B cell (primary cell): ENCODE measurements at regions not wholly inside any gene's neighbourhood (a gene's known extent, or its start where the extent isn't known, plus 50 kb on each side); places are given as distances from the start of the nearest gene placed in this dataset.
"Not testable (repeated sequence)": the region's sequence is repeated elsewhere in the genome, so short reads cannot be mapped to it uniquely, and the experiment has no call there.

Experiments used
- ATAC-seq: fragments of 200-7000 bp; cut with Tn5 transposase; one replicate; pipeline ENCODE4 v1.10.0; 2021; ENCODE audit warnings: low read depth, mild to moderate bottlenecking, moderate number of reproducible peaks, moderate library complexity
- CTCF ChIA-PET: fragments of 350-600 bp; sonication (Branson Sonifier 250); formaldehyde crosslinking; loops from one replicate; lab custom pipeline; 2021; ENCODE audit warnings: antibody characterized with exemption, inconsistent platforms; lab: Charles Lee
- POLR2A ChIA-PET: fragments of 350-600 bp; sonication (Branson Sonifier 250); formaldehyde crosslinking; loops from one replicate; lab custom pipeline; 2021; ENCODE audit warnings: antibody characterized with exemption; lab: Charles Lee
- DNase-seq: peaks from one replicate; pipeline ENCODE4 v3.0.0; 2013
- H2AFZ ChIP-seq: 2 replicates; pipeline ENCODE4 v1.6.1; 2012; ENCODE audit warnings: mild to moderate bottlenecking, low read depth, low read length; ENCODE audit not compliant: insufficient read depth, poor library complexity, severe bottlenecking
- H3K27ac ChIP-seq, 2 donors: 1 replicate in 1 of 2; 2 replicates in 1 of 2; pipeline ENCODE4 v1.5.1; 2012 to 2013; ENCODE audit warnings: low read length in 2 of 2, mild to moderate bottlenecking in 2 of 2, moderate library complexity in 1 of 2
- H3K27me3 ChIP-seq, 4 experiments: fragments of 200-600 bp in 1 of 4; sonication (generic) in 1 of 4; replicated peaks in 1 of 4; 1 replicate in 2 of 4; 2 replicates in 2 of 4; pipeline versions ENCODE4 v1.6.1 to v1.7.0; 2013 to 2016; ENCODE audit warnings: low read length in 3 of 4, mild to moderate bottlenecking in 2 of 4, mixed read lengths in 1 of 4, moderate library complexity in 1 of 4; ENCODE audit not compliant: insufficient read depth in 4 of 4, control insufficient read depth in 3 of 4; ENCODE audit errors: control extremely low read depth in 1 of 4
- H3K36me3 ChIP-seq, 2 experiments: replicated peaks in 1 of 2; 1 replicate in 1 of 2; 2 replicates in 1 of 2; pipeline versions ENCODE4 v1.6.1 to v1.7.1; 2013; ENCODE audit warnings: low read length in 1 of 2; ENCODE audit not compliant: insufficient read depth in 2 of 2, control insufficient read depth in 1 of 2; ENCODE audit errors: control extremely low read depth in 1 of 2, extremely low read depth in 1 of 2
- H3K4me1 ChIP-seq, 2 donors: fragments of 200-600 bp in 1 of 2; sonication (generic) in 1 of 2; 1 replicate in 1 of 2; 2 replicates in 1 of 2; pipeline versions ENCODE4 v1.5.1 to v1.6.1; 2013 to 2017; ENCODE audit warnings: low read length in 2 of 2; ENCODE audit not compliant: control insufficient read depth in 2 of 2, insufficient read depth in 2 of 2
- H3K4me2 ChIP-seq: replicated peaks from 2 replicates; pipeline ENCODE3; 2012; ENCODE audit warnings: mild to moderate bottlenecking, low read depth, low read length; ENCODE audit not compliant: poor library complexity, severe bottlenecking
- H3K4me3 ChIP-seq, 5 experiments: fragments of 200-600 bp in 1 of 5; sonication (generic) in 1 of 5; 1 replicate in 3 of 5; 2 replicates in 2 of 5; pipeline versions ENCODE4 v1.5.1 to v1.7.0; 2011 to 2016; ENCODE audit warnings: low read length in 4 of 5, mild to moderate bottlenecking in 4 of 5, low read depth in 2 of 5, control low read depth in 1 of 5, moderate library complexity in 1 of 5; ENCODE audit not compliant: insufficient read depth in 1 of 5; ENCODE audit errors: control extremely low read depth in 1 of 5, extremely low read depth in 1 of 5
- H3K79me2 ChIP-seq: fragments of 200-600 bp; sonication (generic); one replicate; pipeline ENCODE4 v1.6.0; 2016; ENCODE audit warnings: low read length; ENCODE audit not compliant: control insufficient read depth, insufficient read depth
- H3K9ac ChIP-seq: fragments of 200-600 bp; sonication (generic); 2 replicates; pipeline ENCODE4 v1.6.1; 2017; ENCODE audit warnings: mild to moderate bottlenecking, low read length, moderate library complexity
- H3K9me3 ChIP-seq, 3 donors: one replicate each; pipeline versions ENCODE4 v1.6.1 to v1.7.1; 2013; ENCODE audit warnings: low read length in 2 of 3; ENCODE audit not compliant: control insufficient read depth in 2 of 3, insufficient read depth in 1 of 3; ENCODE audit errors: control extremely low read depth in 1 of 3
- H4K20me1 ChIP-seq: 2 replicates; pipeline ENCODE4 v1.6.0; 2012; ENCODE audit warnings: mild to moderate bottlenecking, low read length; ENCODE audit not compliant: insufficient read depth, control insufficient read depth, poor library complexity, severe bottlenecking
- H3K27ac Mint-ChIP-seq: one replicate; pipeline ENCODE4 v1.8.0; 2021; ENCODE audit warnings: mixed read lengths
- H3K27me3 Mint-ChIP-seq: one replicate; pipeline ENCODE4 v1.8.0; 2021; ENCODE audit warnings: mixed read lengths
- H3K4me1 Mint-ChIP-seq: one replicate; pipeline ENCODE4 v1.8.0; 2021; ENCODE audit warnings: mixed read lengths
- H3K4me3 Mint-ChIP-seq: one replicate; pipeline ENCODE4 v1.8.0; 2021; ENCODE audit warnings: mixed read lengths
- H3K9me3 Mint-ChIP-seq: one replicate; pipeline ENCODE4 v1.8.0; 2022; ENCODE audit warnings: mixed read lengths; ENCODE audit not compliant: insufficient read depth
- EZH2 ChIP-seq: IDR thresholded peaks from 2 replicates; pipeline ENCODE4 v1.6.1; 2012; ENCODE audit warnings: borderline replicate concordance, low read depth, mild to moderate bottlenecking, moderate library complexity, low read length; ENCODE audit not compliant: insufficient read depth, poor library complexity, severe bottlenecking
- WGBS: methylation state at CpG from one replicate; pipeline ENCODE4 v1.1.5; 2013; ENCODE audit warnings: missing lambda C conversion rate; ENCODE audit not compliant: insufficient coverage; 5-methylcytosine and 5-hydroxymethylcytosine counted together
- intact Hi-C: fragments of 100-400 bp; cut with micrococcal nuclease; formaldehyde crosslinking; loops from one replicate; pipeline ENCODE4 v1.10.0; 2022
- TF ChIP-seq, protein P1 (sequence below): fragments of 200-600 bp; IDR thresholded peaks from one replicate; pipeline ENCODE4 v1.8.0; 2022; ENCODE audit warnings: antibody characterized with exemption, mild to moderate bottlenecking

DNA sequence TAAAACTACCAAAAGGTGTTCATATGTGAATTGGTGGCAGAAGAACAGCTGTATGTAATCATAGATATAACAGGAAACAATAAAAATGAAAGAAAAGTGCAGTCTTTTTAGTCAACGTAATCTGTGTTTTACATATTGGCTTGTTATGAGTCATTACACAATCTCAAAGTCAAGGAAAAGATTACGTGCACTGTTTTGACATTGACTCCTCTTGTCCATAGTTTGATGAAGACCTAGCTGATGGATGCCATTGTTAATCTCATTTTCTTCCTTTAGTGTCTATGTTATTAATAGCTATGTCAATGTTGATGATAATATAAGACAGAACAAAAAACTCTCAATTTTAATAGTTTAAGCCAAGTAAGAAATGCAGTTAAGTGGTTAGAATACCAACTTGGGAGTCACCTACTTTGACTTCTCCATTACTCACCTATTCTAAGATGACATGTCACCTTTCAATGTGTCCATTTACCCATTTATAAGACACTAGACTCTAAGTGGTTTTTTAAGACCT, 84.5 kb upstream of the SAMSN1 start:
- Histone ChIP-seq H3K36me3 (no peaks in the 10 kb centered on the region), H3K4me2 (no peak overlapping the region), H3K79me2 (no peaks in the 10 kb centered on the region), H3K4me1 (no peaks in the 10 kb centered on the region), H3K9me3 (no peaks in the 10 kb centered on the region), H3K9ac (no peak overlapping the region), H2AFZ (peak overlapping the region; percentile 3), H3K27ac (no peak overlapping the region), H4K20me1 (no peaks in the 10 kb centered on the region), H3K4me3 (no peak overlapping the region), H3K27me3 (no peaks in the 10 kb centered on the region)
- WGBS: no CpG with 5 or more reads among the region's 2 CpGs
- TF ChIP-seq, protein P1, sequence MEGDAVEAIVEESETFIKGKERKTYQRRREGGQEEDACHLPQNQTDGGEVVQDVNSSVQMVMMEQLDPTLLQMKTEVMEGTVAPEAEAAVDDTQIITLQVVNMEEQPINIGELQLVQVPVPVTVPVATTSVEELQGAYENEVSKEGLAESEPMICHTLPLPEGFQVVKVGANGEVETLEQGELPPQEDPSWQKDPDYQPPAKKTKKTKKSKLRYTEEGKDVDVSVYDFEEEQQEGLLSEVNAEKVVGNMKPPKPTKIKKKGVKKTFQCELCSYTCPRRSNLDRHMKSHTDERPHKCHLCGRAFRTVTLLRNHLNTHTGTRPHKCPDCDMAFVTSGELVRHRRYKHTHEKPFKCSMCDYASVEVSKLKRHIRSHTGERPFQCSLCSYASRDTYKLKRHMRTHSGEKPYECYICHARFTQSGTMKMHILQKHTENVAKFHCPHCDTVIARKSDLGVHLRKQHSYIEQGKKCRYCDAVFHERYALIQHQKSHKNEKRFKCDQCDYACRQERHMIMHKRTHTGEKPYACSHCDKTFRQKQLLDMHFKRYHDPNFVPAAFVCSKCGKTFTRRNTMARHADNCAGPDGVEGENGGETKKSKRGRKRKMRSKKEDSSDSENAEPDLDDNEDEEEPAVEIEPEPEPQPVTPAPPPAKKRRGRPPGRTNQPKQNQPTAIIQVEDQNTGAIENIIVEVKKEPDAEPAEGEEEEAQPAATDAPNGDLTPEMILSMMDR: no peak
- TF ChIP-seq EZH2: no peak
- H3K27me3 Mint-ChIP-seq: no peaks in the 10 kb centered on the region
- no peak overlapping the region for H3K27ac Mint-ChIP-seq
- ATAC-seq: no peak
- peaks cover 18% of the 10 kb centered on the region for H3K4me1 Mint-ChIP-seq
- ChIA-PET POLR2A (no interaction called here), CTCF (interaction anchor here (0.5 kb wide), 1 partner anchor 30 kb away, joined by 4 read pairs; no protein-coding TSS in a partner anchor)
- DNase-seq: no peak
- intact Hi-C loops: no loop called here
- H3K4me3 Mint-ChIP-seq: no peak overlapping the region
- H3K9me3 Mint-ChIP-seq: no peaks in the 10 kb centered on the region

DNA sequence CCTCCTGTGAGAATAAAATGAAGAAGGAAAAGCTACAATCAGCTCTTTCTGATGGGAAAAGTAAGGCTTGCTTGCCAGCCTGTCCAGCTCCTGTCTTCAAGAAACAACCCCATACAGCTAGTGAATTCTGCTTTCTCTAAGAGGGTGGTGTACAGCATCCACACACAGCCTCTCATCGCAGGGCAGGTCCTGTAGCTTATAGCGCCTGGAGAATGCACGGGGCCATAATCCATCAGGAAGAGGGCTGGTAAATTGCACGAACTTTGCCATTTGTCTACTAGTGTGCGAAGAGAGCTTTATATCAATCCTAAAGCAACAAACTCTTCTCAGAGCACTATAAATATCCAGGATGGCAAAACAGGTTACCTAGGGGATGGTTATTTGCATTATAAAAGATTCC, 83.3 kb upstream of the SAMSN1 start:
- Histone ChIP-seq H4K20me1 (no peaks in the 10 kb centered on the region), H3K9ac (no peak overlapping the region), H2AFZ (no peak overlapping the region), H3K36me3 (no peaks in the 10 kb centered on the region), H3K4me3 (no peak overlapping the region), H3K27me3 (no peaks in the 10 kb centered on the region), H3K4me1 (no peaks in the 10 kb centered on the region), H3K27ac (no peak overlapping the region), H3K4me2 (no peak overlapping the region), H3K79me2 (no peaks in the 10 kb centered on the region), H3K9me3 (no peaks in the 10 kb centered on the region)
- WGBS: no CpG with 5 or more reads among the region's 5 CpGs
- H3K27me3 Mint-ChIP-seq: no peaks in the 10 kb centered on the region
- intact Hi-C loops: no loop called here
- ChIA-PET CTCF (interaction anchor here (0.9 kb wide), 1 partner anchor 27 kb away, joined by 6 read pairs; no protein-coding TSS in a partner anchor), POLR2A (no interaction called here)
- DNase-seq (no peak), ATAC-seq (no peak)
- H3K4me1 Mint-ChIP-seq: peaks cover 17% of the 10 kb centered on the region
- no peak overlapping the region for H3K4me3 Mint-ChIP-seq
- H3K9me3 Mint-ChIP-seq: no peaks in the 10 kb centered on the region
- no peak overlapping the region for H3K27ac Mint-ChIP-seq
- TF ChIP-seq EZH2: no peak
- TF ChIP-seq, protein P1: no peak

DNA sequence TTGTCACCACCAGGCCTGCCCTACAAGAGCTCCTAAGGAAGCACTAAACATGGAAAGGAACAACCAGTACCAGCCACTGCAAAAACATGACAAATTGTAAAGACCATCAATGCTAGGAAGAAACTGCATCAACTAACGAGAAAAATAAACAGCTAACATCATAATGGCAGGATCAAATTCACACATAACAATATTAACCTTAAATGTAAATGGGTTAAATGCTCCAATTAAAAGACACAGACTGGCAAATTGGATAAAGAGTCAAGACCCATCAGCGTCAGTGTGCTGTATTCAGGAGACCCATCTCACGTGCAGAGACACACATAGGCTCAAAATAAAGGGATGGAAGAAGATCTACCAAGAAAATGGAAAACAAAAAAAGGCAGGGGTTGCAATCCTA, 77.0 kb upstream of the SAMSN1 start:
- POLR2A ChIA-PET, H3K27ac Mint-ChIP-seq, intact Hi-C loops, H3K27me3 ChIP-seq, H3K9me3 ChIP-seq, H3K27me3 Mint-ChIP-seq, H3K4me3 Mint-ChIP-seq, ATAC-seq, H3K4me2 ChIP-seq, H3K4me1 ChIP-seq, H3K36me3 ChIP-seq, H3K79me2 ChIP-seq, H3K27ac ChIP-seq, H3K4me1 Mint-ChIP-seq, H3K4me3 ChIP-seq, H2AFZ ChIP-seq, H3K9ac ChIP-seq, CTCF ChIA-PET, DNase-seq, H4K20me1 ChIP-seq: not testable (repeated sequence)
- H3K9me3 Mint-ChIP-seq: peaks cover 14% of the 10 kb centered on the region
- no CpG with 5 or more reads among the region's 3 CpGs for WGBS
